ENCODE measurements at regions not wholly inside any gene's neighbourhood (a gene's known extent, or its start where the extent isn't known, plus 50 kb on each side); places are given as distances from the start of the nearest gene placed in this dataset.

GRCh38 chr7:13581097-13581496 lies 408.4 kb downstream of the ETV1 start:
- FAIRE-seq (no peak), DNase-seq (ENCODE audit: low read depth, low spot score) (no peak)
- Histone ChIP-seq H3K4me2 (ENCODE audit: insufficient read depth, low read length) (no peak overlapping the region), H3K4me1 (ENCODE audit: control insufficient read depth, extremely low read depth, insufficient read depth, low read length) (no peaks in the 10 kb centered on the region), H3K9me1 (replicated peaks; ENCODE audit: control insufficient read depth, extremely low read depth, insufficient read depth, low read length) (no peaks in the 10 kb centered on the region), H3K4me3 (replicated peaks in 1 of 3; ENCODE audit: insufficient read depth in 1 of 3, low read depth in 1 of 3, low read length in 3 of 3) (no peak overlapping the region), H3K9me3 (replicated peaks; ENCODE audit: control insufficient read depth, insufficient read depth, low read length) (no peaks in the 10 kb centered on the region), H4K20me1 (replicated peaks; ENCODE audit: control insufficient read depth, extremely low read depth, insufficient read depth, low read length) (no peaks in the 10 kb centered on the region), H3K27me3 (ENCODE audit: control insufficient read depth in 2 of 2, insufficient read depth in 2 of 2, low read length in 2 of 2) (no peaks in the 10 kb centered on the region), H3K27ac (ENCODE audit: insufficient read depth, low read depth, low read length) (no peak overlapping the region), H3K36me3 (ENCODE audit: control insufficient read depth in 2 of 2, extremely low read depth in 1 of 2, insufficient read depth in 2 of 2, low read length in 2 of 2) (no peaks in the 10 kb centered on the region), H3K9ac (replicated peaks; ENCODE audit: extremely low read depth, insufficient read depth, low read length) (no peak overlapping the region), H2AFZ (ENCODE audit: low read depth, low read length) (no peak overlapping the region), H3K79me2 (ENCODE audit: control insufficient read depth, insufficient read depth, low read length) (no peaks in the 10 kb centered on the region)
- ChIA-PET POLR2A (no interaction called here), CTCF (no interaction called here)
- dilution Hi-C loops (cut with MboI; ENCODE audit: extremely low pct_ligation_motif_present, low sequenced_read_pairs): no loop called here
- no TSS peak for BruUV-seq (replicated peaks)
- TF ChIP-seq MAX (IDR thresholded peaks at IDR 0.05; ENCODE audit: insufficient read depth, insufficient read length) (no peak), POLR2A (IDR thresholded peaks at IDR 0.05; ENCODE audit: low read depth, low read length) (no peak), JUN (IDR thresholded peaks at IDR 0.05; ENCODE audit: borderline replicate concordance, insufficient read depth, insufficient read length, low read depth) (no peak), CTCF (IDR thresholded peaks at IDR 0.05; ENCODE audit: extremely low read depth in 1 of 2, insufficient read depth in 1 of 2, low read depth in 1 of 2, low read length in 2 of 2) (no peak), EZH2 (IDR thresholded peaks at IDR 0.05; ENCODE audit: borderline replicate concordance, low read depth, low read length, severe bottlenecking) (no peak), MYC (IDR thresholded peaks at IDR 0.05; ENCODE audit: low read depth, low read length) (no peak), GATA2 (IDR thresholded peaks at IDR 0.05; ENCODE audit: insufficient read depth, insufficient read length, low read depth, low read length) (no peak), POLR2AphosphoS5 (IDR thresholded peaks at IDR 0.05; ENCODE audit: insufficient read depth, low read depth, low read length) (no peak), FOS (IDR thresholded peaks at IDR 0.05; ENCODE audit: borderline replicate concordance, insufficient read depth, low read length) (no peak)
- intact Hi-C loops (cut with micrococcal nuclease): no loop called here

Measured in endothelial cell of umbilical vein (primary cell).